K562 (cell line): ENCODE measurements at regions not wholly inside any gene's neighbourhood (a gene's known extent, or its start where the extent isn't known, plus 50 kb on each side); places are given as distances from the start of the nearest gene placed in this dataset.

Experiments
- CTCF ChIP-seq, 3 experiments: IDR thresholded peaks in 2 of 3; conservative IDR thresholded peaks in 1 of 3; 2 replicates each; pipeline ENCODE4 v1.5.1; 2011 to 2012; ENCODE audit warnings: low read length in 3 of 3, mild to moderate bottlenecking in 3 of 3, control low read depth in 2 of 3, improper control_type of control experiment in 1 of 3, inconsistent platforms in 1 of 3, low read depth in 1 of 3, mixed read lengths in 1 of 3, moderate library complexity in 1 of 3; ENCODE audit not compliant: insufficient read depth in 2 of 3
- ELK3 ChIP-seq: fragments of 450-650 bp; formaldehyde crosslinking; IDR thresholded peaks from 2 replicates; pipeline ENCODE4 v1.4.0; 2020; ENCODE audit warnings: mild to moderate bottlenecking
- KAT2B ChIP-seq: IDR thresholded peaks from one replicate; pipeline ENCODE4 v1.6.1; 2012; ENCODE audit warnings: low read depth, mild to moderate bottlenecking, control low read depth, inconsistent platforms, low read length, moderate library complexity
- MIER1 ChIP-seq: fragments of 450-650 bp; IDR thresholded peaks from 2 replicates; pipeline ENCODE4 v1.6.1; 2016; ENCODE audit warnings: antibody characterized with exemption, mild to moderate bottlenecking, low read depth
- MYNN ChIP-seq, 2 experiments: sonication (generic); formaldehyde crosslinking in 1 of 2; IDR thresholded peaks; 2 replicates each; pipeline versions ENCODE4 v1.5.0 to v1.6.1; 2016 to 2020; ENCODE audit warnings: antibody characterized with exemption in 1 of 2, missing genetic modification reagents in 1 of 2
- PBX2 ChIP-seq, 2 experiments: IDR thresholded peaks in 1 of 2; conservative IDR thresholded peaks in 1 of 2; 2 replicates each; pipeline ENCODE4 v1.6.1; 2016; ENCODE audit warnings: low read depth in 2 of 2, mild to moderate bottlenecking in 1 of 2, missing compliant biosample characterization in 1 of 2, missing genetic modification characterization in 1 of 2, moderate library complexity in 1 of 2
- ZEB2 ChIP-seq: fragments of 450-650 bp; IDR thresholded peaks from 2 replicates; pipeline ENCODE4 v1.6.1; 2016
- ZNF146 ChIP-seq: IDR thresholded peaks from one replicate; pipeline ENCODE4 v1.6.1; 2018; ENCODE audit warnings: missing compliant biosample characterization; ENCODE audit not compliant: unreplicated experiment

GRCh38 chr5:106822851-106823250, 847.9 kb downstream of the EFNA5 start (continued):
- TF ChIP-seq PBX2 (CRISPR knock-in tag; IDR thresholded peaks at IDR 0.05; ENCODE audit: low read depth) (no peak), PBX2 (tag; conservative IDR thresholded peaks at IDR 0.05; ENCODE audit: low read depth) (no peak), MYNN (IDR thresholded peaks at IDR 0.05) (no peak), MYNN (CRISPR knock-in tag; IDR thresholded peaks at IDR 0.05) (no peak), ELK3 (CRISPR knock-in tag) (no peak), MIER1 (no peak), CTCF (IDR thresholded peaks at IDR 0.05 in 2 of 3, conservative IDR thresholded peaks at IDR 0.05 in 1 of 3; ENCODE audit: insufficient read depth in 2 of 3, low read depth in 1 of 3, low read length in 3 of 3) (no peak), KAT2B (no peak), ZEB2 (no peak), ZNF146 (CRISPR knock-in tag) (no peak)
- TF ChIP-seq, all 486 proteins: peak for 0
